Endothelial cell of umbilical vein (primary cell): ENCODE measurements at regions not wholly inside any gene's neighbourhood (a gene's known extent, or its start where the extent isn't known, plus 50 kb on each side); places are given as distances from the start of the nearest gene placed in this dataset.

ENCODE experiments used
- BruUV-seq: library from RNA; stranded (reverse); fragments of 400-500 nt; replicated peaks from 2 replicates; lab custom pipeline; 2021; lab: Mats Ljungman, UMichigan
- CTCF ChIA-PET: fragments of 300-600, 350-600 bp; sonication (Branson Sonifier 250); formaldehyde crosslinking; loops from one replicate; lab custom pipeline; 2021; ENCODE audit warnings: antibody characterized with exemption, inconsistent platforms; lab: Charles Lee
- POLR2A ChIA-PET: fragments of 300-600, 350-600 bp; sonication (Branson Sonifier 250); formaldehyde crosslinking; loops from one replicate; lab custom pipeline; 2021; ENCODE audit warnings: antibody characterized with exemption, inconsistent platforms; lab: Charles Lee
- DNase-seq: peaks from one replicate; pipeline ENCODE4 v3.0.0-alpha.2; 2011; ENCODE audit warnings: low read depth, low spot score
- FAIRE-seq: peaks from 2 replicates; lab custom pipeline; 2011; peaks lifted over from hg19 to GRCh38; lab: Jason Lieb, UNC
- H2AFZ ChIP-seq: 2 replicates; pipeline ENCODE4 v1.6.0; 2012; ENCODE audit warnings: low read depth, low read length, control low read depth, inconsistent platforms
- H3K27ac ChIP-seq: 2 replicates; pipeline ENCODE4 v1.5.1; 2011; ENCODE audit warnings: low read depth, mild to moderate bottlenecking, control low read depth, low read length, moderate library complexity; ENCODE audit not compliant: insufficient read depth
- H3K27me3 ChIP-seq, 2 experiments: 2 replicates each; pipeline versions ENCODE4 v1.6.0 to v1.6.1; 2011; ENCODE audit warnings: low read length in 2 of 2, mixed read lengths in 1 of 2; ENCODE audit not compliant: control insufficient read depth in 2 of 2, insufficient read depth in 2 of 2
- H3K36me3 ChIP-seq, 2 experiments: 2 replicates in 1 of 2; 3 replicates in 1 of 2; pipeline ENCODE4 v1.5.1; 2011; ENCODE audit warnings: low read length in 2 of 2, mild to moderate bottlenecking in 1 of 2, moderate library complexity in 1 of 2; ENCODE audit not compliant: control insufficient read depth in 2 of 2, insufficient read depth in 2 of 2; ENCODE audit errors: extremely low read depth in 1 of 2
- H3K4me1 ChIP-seq: 3 replicates; pipeline ENCODE4 v1.5.1; 2011; ENCODE audit warnings: mild to moderate bottlenecking, low read length; ENCODE audit not compliant: control insufficient read depth, insufficient read depth; ENCODE audit errors: extremely low read depth
- H3K4me2 ChIP-seq: 2 replicates; pipeline ENCODE4 v1.6.1; 2011; ENCODE audit warnings: low read length, control low read depth, mixed read lengths; ENCODE audit not compliant: insufficient read depth
- H3K4me3 ChIP-seq, 3 experiments: fragments of 200-600 bp in 1 of 3; sonication (generic), shearing (Covaris generic) in 1 of 3; replicated peaks in 1 of 3; 2 replicates each; pipeline ENCODE4 v1.5.1; 2011 to 2016; ENCODE audit warnings: control low read depth in 3 of 3, low read length in 3 of 3, mild to moderate bottlenecking in 2 of 3, inconsistent platforms in 1 of 3, low read depth in 1 of 3, moderate library complexity in 1 of 3; ENCODE audit not compliant: insufficient read depth in 1 of 3
- H3K79me2 ChIP-seq: 2 replicates; pipeline ENCODE4 v1.6.0; 2012; ENCODE audit warnings: low read length, inconsistent platforms; ENCODE audit not compliant: control insufficient read depth, insufficient read depth
- H3K9ac ChIP-seq: replicated peaks from 2 replicates; pipeline ENCODE3; 2011; ENCODE audit warnings: low read length, control low read depth; ENCODE audit not compliant: insufficient read depth; ENCODE audit errors: extremely low read depth
- H3K9me1 ChIP-seq: replicated peaks from 3 replicates; pipeline ENCODE4 v1.6.0; 2011; ENCODE audit warnings: mild to moderate bottlenecking, low read length; ENCODE audit not compliant: control insufficient read depth, insufficient read depth; ENCODE audit errors: extremely low read depth
- H3K9me3 ChIP-seq: replicated peaks from 2 replicates; pipeline ENCODE4 v1.5.1; 2012; ENCODE audit warnings: low read length, inconsistent platforms; ENCODE audit not compliant: control insufficient read depth, insufficient read depth
- H4K20me1 ChIP-seq: replicated peaks from 2 replicates; pipeline ENCODE3; 2011; ENCODE audit warnings: mild to moderate bottlenecking, low read length; ENCODE audit not compliant: control insufficient read depth, insufficient read depth; ENCODE audit errors: extremely low read depth
- CTCF ChIP-seq, 2 donors: IDR thresholded peaks; 1 replicate in 1 of 2; 2 replicates in 1 of 2; pipeline ENCODE4 v1.5.1; 2011; ENCODE audit warnings: low read length in 2 of 2, mild to moderate bottlenecking in 2 of 2, moderate library complexity in 2 of 2, control low read depth in 1 of 2, inconsistent platforms in 1 of 2, low read depth in 1 of 2; ENCODE audit not compliant: insufficient read depth in 1 of 2; ENCODE audit errors: extremely low read depth in 1 of 2
- EZH2 ChIP-seq: IDR thresholded peaks from 2 replicates; pipeline ENCODE4 v1.6.1; 2012; ENCODE audit warnings: borderline replicate concordance, low read depth, mild to moderate bottlenecking, moderate library complexity, low read length, inconsistent platforms; ENCODE audit not compliant: severe bottlenecking
- FOS ChIP-seq: IDR thresholded peaks from 2 replicates; pipeline ENCODE4 v1.6.1; 2011; ENCODE audit warnings: mild to moderate bottlenecking, low read length, moderate library complexity, borderline replicate concordance; ENCODE audit not compliant: insufficient read depth
- GATA2 ChIP-seq: IDR thresholded peaks from 2 replicates; pipeline ENCODE4 v1.7.0; 2011; ENCODE audit warnings: low read depth, mild to moderate bottlenecking, moderate library complexity, mixed read lengths, low read length; ENCODE audit not compliant: insufficient read length, insufficient read depth
- JUN ChIP-seq: IDR thresholded peaks from 2 replicates; pipeline ENCODE4 v1.6.1; 2011; ENCODE audit warnings: borderline replicate concordance, low read depth; ENCODE audit not compliant: insufficient read length, insufficient read depth
- MYC ChIP-seq: IDR thresholded peaks from one replicate; pipeline ENCODE4 v1.6.1; 2011; ENCODE audit warnings: mild to moderate bottlenecking, low read depth, low read length
- POLR2A ChIP-seq: IDR thresholded peaks from 2 replicates; pipeline ENCODE4 v1.6.1; 2012; ENCODE audit warnings: low read depth, mild to moderate bottlenecking, control low read depth, low read length
- POLR2AphosphoS5 ChIP-seq: IDR thresholded peaks from 2 replicates; pipeline ENCODE4 v1.6.1; 2012; ENCODE audit warnings: low read depth, mild to moderate bottlenecking, control low read depth, low read length, moderate library complexity; ENCODE audit not compliant: insufficient read depth
- dilution Hi-C: fragments of 300-500 bp; cut with MboI; formaldehyde crosslinking; loops from one replicate; pipeline ENCODE4 v1.15.0; 2019; ENCODE audit warnings: low sequenced_read_pairs; ENCODE audit not compliant: extremely low pct_ligation_motif_present
- intact Hi-C: fragments of 100-400 bp; cut with micrococcal nuclease; formaldehyde crosslinking; loops from one replicate; pipeline ENCODE4 v1.10.0; 2022
- TF ChIP-seq, protein P1 (sequence below): IDR thresholded peaks from 2 replicates; pipeline ENCODE4 v1.6.1; 2011; ENCODE audit not compliant: insufficient read depth, insufficient read length

DNA sequence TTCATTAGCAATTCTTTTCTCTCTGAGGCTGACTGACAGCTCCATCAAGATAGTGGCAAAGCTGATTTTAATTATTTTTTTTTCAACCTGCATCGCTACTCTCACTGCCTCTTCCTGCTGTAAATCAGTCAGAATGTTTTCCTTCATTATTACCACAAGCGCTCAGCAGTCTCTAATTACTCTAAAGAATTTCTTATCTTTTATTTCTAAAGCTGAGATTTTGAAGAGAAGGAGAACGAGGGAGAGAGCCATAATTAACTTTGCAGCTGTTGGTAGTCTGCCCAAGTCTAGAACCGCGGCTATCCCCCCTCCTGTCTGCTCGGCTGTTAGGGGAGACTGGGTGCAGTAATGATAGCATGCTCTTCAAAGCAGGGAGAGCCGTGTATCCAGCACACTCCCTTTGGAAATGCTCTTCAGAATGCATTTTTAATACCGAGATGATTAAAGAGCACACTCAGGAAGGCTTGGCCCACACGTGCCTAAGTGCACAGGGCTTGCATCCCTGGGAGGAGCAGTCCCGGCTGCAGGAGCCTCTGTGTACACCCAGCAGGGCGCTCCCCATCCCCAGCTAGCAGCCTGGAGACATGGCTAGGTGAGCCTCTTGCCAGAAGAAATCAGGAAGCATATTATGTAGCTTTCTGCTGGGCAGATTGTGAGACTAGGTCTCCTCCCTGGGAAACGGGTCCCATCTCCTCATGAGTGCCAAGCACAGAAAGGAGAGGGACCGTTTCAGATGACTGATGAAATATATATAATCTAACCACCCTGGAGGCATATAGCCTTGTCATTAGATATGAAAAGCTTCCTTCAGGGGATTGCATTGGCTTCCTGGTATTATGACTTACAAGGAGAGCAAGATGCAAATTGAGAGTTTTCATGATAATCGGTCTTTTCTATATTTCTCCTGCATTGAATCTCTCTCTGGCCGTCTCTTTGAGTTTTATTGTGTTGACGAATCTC lies 555.2 kb downstream of the CMPK2 start:
- H3K4me3 ChIP-seq = no peak overlapping the region
- H3K36me3 ChIP-seq = no peaks in the 10 kb centered on the region
- no peak overlapping the region for H2AFZ ChIP-seq
- ChIA-PET POLR2A (no interaction called here), CTCF (no interaction called here)
- dilution Hi-C loops = no loop called here
- peaks cover 14% of the 10 kb centered on the region for H3K9me3 ChIP-seq
- DNase-seq (no peak), FAIRE-seq (no peak)
- TF ChIP-seq JUN = no peak
- no peak for TF ChIP-seq POLR2AphosphoS5
- no peak for TF ChIP-seq POLR2A
- no peak for TF ChIP-seq EZH2
- TF ChIP-seq MYC = no peak
- no peak for TF ChIP-seq GATA2
- TF ChIP-seq FOS = no peak
- TF ChIP-seq CTCF (IDR thresholded peaks at IDR 0.05; ENCODE audit: extremely low read depth in 1 of 2, insufficient read depth in 1 of 2, low read depth in 1 of 2, low read length in 2 of 2) = no peak
- TF ChIP-seq, protein P1, sequence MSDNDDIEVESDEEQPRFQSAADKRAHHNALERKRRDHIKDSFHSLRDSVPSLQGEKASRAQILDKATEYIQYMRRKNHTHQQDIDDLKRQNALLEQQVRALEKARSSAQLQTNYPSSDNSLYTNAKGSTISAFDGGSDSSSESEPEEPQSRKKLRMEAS = no peak
- H3K27me3 ChIP-seq = no peaks in the 10 kb centered on the region
- H3K9ac ChIP-seq = no peak overlapping the region
- H3K27ac ChIP-seq = no peak overlapping the region
- H3K79me2 ChIP-seq = no peaks in the 10 kb centered on the region
- no peak overlapping the region for H3K4me2 ChIP-seq
- no TSS peak for BruUV-seq
- H3K9me1 ChIP-seq = no peaks in the 10 kb centered on the region
- H3K4me1 ChIP-seq = no peaks in the 10 kb centered on the region
- intact Hi-C loops = no loop called here
- no peaks in the 10 kb centered on the region for H4K20me1 ChIP-seq
